OCI-LY7 (cell line): ENCODE measurements at regions not wholly inside any gene's neighbourhood (a gene's known extent, or its start where the extent isn't known, plus 50 kb on each side); places are given as distances from the start of the nearest gene placed in this dataset.

Experiments used
- BruUV-seq: library from RNA; stranded (reverse); fragments of 400-500 nt; replicated peaks from 2 replicates; lab custom pipeline; 2021; lab: Mats Ljungman, UMichigan
- CTCF ChIA-PET: fragments of 300-600 bp; sonication (Branson Sonifier 250); formaldehyde crosslinking; loops from one replicate; lab custom pipeline; 2022; ENCODE audit warnings: antibody characterized with exemption; ENCODE audit not compliant: unreplicated experiment; lab: Charles Lee
- POLR2A ChIA-PET: fragments of 300-600 bp; sonication (Branson Sonifier 250); formaldehyde crosslinking; loops from one replicate; lab custom pipeline; 2022; ENCODE audit warnings: antibody characterized with exemption; lab: Charles Lee
- DNase-seq: peaks from one replicate; pipeline ENCODE4 v3.0.0-alpha.2; 2015; ENCODE audit warnings: low spot score
- H2AFZ ChIP-seq: fragments of 200-600 bp; sonication (generic), shearing (Covaris generic); 2 replicates; pipeline ENCODE4 v1.6.1; 2014; ENCODE audit warnings: mild to moderate bottlenecking, antibody characterized with exemption, low read length, moderate library complexity
- H3K27ac ChIP-seq: fragments of 200-600 bp; sonication (generic); 2 replicates; pipeline ENCODE4 v1.5.1; 2014; ENCODE audit warnings: mixed run types, low read depth, mild to moderate bottlenecking, moderate library complexity, low read length, inconsistent platforms; ENCODE audit not compliant: poor library complexity, severe bottlenecking
- H3K36me3 ChIP-seq: fragments of 200-600 bp; sonication (generic); 2 replicates; pipeline ENCODE4 v1.6.1; 2014; ENCODE audit warnings: mild to moderate bottlenecking, antibody characterized with exemption, low read length, moderate library complexity, mixed read lengths; ENCODE audit not compliant: insufficient read depth
- H3K4me1 ChIP-seq: fragments of 200-600 bp; sonication (generic); 2 replicates; pipeline ENCODE4 v1.5.1; 2014; ENCODE audit warnings: mild to moderate bottlenecking, low read length; ENCODE audit not compliant: insufficient read depth, poor library complexity, severe bottlenecking
- H3K4me2 ChIP-seq: fragments of 200-600 bp; sonication (generic); 2 replicates; pipeline ENCODE4 v1.6.1; 2014; ENCODE audit warnings: mild to moderate bottlenecking, low read length
- H3K4me3 ChIP-seq: fragments of 200-600 bp; sonication (generic); 2 replicates; pipeline ENCODE4 v1.5.1; 2014; ENCODE audit warnings: mild to moderate bottlenecking, low read depth, low read length; ENCODE audit not compliant: poor library complexity, severe bottlenecking
- H3K79me2 ChIP-seq: fragments of 200-600 bp; sonication (generic); 2 replicates; pipeline ENCODE4 v1.6.1; 2016; ENCODE audit warnings: low read depth, mild to moderate bottlenecking, low read length, moderate library complexity, mixed read lengths; ENCODE audit not compliant: insufficient read depth
- H3K9me2 ChIP-seq: fragments of 200-600 bp; sonication (generic); 2 replicates; pipeline ENCODE4 v1.6.1; 2016; ENCODE audit warnings: mild to moderate bottlenecking, low read length, mixed read lengths; ENCODE audit not compliant: insufficient read depth
- H3K9me3 ChIP-seq: fragments of 200-600 bp; sonication (generic); 2 replicates; pipeline ENCODE4 v1.6.1; 2014; ENCODE audit warnings: mild to moderate bottlenecking, mixed run types, low read length, mixed read lengths
- H4K20me1 ChIP-seq: fragments of 200-600 bp; sonication (generic); 2 replicates; pipeline ENCODE4 v1.6.1; 2014; ENCODE audit warnings: mild to moderate bottlenecking, antibody characterized with exemption, low read length, moderate library complexity, mixed read lengths; ENCODE audit not compliant: insufficient read depth
- EZH2phosphoT487 ChIP-seq: fragments of 200-600 bp; sonication (generic); IDR thresholded peaks from 2 replicates; pipeline ENCODE4 v1.6.1; 2018; ENCODE audit warnings: low read depth, borderline replicate concordance, mild to moderate bottlenecking, mixed run types, antibody characterized with exemption, low read length, moderate library complexity, mixed read lengths
- intact Hi-C: fragments of 100-400 bp; cut with micrococcal nuclease; formaldehyde crosslinking; loops from one replicate; pipeline ENCODE4 v1.10.0; 2022; ENCODE audit not compliant: unreplicated experiment
- TF ChIP-seq, protein P1 (sequence below): fragments of 200-600 bp; sonication (generic); conservative IDR thresholded peaks from 2 replicates; pipeline ENCODE4 v1.5.1; 2014; ENCODE audit warnings: mild to moderate bottlenecking, antibody characterized with exemption, low read length, moderate library complexity, mixed read lengths

DNA sequence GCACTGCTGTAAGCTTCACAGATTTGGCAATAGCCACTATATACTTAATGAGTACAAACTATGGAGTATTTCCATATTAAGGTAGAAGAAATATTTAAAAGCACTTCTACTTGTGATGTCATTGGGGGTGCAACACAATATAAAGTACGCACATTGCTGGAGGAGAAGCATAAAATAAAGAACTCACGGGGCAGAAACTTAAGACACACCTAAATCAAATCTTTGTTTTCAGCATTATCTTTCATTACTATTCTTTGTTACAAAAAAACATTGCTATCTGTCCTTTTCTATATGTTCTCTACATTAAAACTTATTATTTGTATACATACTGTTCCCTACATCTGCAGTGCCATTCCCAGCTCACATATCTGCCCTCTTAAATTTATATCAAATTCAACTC lies 93.3 kb upstream of the VPREB1 start:
- ChIA-PET CTCF (no interaction called here), POLR2A (interaction anchor here (1.0 to 1.7 kb wide), 3 partner anchors 12 to 41 kb away, joined by 3 to 4 read pairs (median 4); no protein-coding TSS in a partner anchor)
- H3K27ac ChIP-seq, result no peak overlapping the region
- H2AFZ ChIP-seq, result no peak overlapping the region
- no peaks in the 10 kb centered on the region for H3K9me3 ChIP-seq
- H4K20me1 ChIP-seq, result no peaks in the 10 kb centered on the region
- no TSS peak for BruUV-seq
- H3K79me2 ChIP-seq, result no peaks in the 10 kb centered on the region
- TF ChIP-seq EZH2phosphoT487, result no peak
- TF ChIP-seq, protein P1, sequence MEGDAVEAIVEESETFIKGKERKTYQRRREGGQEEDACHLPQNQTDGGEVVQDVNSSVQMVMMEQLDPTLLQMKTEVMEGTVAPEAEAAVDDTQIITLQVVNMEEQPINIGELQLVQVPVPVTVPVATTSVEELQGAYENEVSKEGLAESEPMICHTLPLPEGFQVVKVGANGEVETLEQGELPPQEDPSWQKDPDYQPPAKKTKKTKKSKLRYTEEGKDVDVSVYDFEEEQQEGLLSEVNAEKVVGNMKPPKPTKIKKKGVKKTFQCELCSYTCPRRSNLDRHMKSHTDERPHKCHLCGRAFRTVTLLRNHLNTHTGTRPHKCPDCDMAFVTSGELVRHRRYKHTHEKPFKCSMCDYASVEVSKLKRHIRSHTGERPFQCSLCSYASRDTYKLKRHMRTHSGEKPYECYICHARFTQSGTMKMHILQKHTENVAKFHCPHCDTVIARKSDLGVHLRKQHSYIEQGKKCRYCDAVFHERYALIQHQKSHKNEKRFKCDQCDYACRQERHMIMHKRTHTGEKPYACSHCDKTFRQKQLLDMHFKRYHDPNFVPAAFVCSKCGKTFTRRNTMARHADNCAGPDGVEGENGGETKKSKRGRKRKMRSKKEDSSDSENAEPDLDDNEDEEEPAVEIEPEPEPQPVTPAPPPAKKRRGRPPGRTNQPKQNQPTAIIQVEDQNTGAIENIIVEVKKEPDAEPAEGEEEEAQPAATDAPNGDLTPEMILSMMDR, result no peak
- intact Hi-C loops, result no loop called here
- no peaks in the 10 kb centered on the region for H3K9me2 ChIP-seq
- H3K4me1 ChIP-seq, result peaks cover 16% of the 10 kb centered on the region
- H3K4me3 ChIP-seq, result no peak overlapping the region
- no peak for DNase-seq
- H3K36me3 ChIP-seq, result no peaks in the 10 kb centered on the region
- no peak overlapping the region for H3K4me2 ChIP-seq

GRCh38 chr22:22150457-22150856 lies 94.1 kb upstream of the VPREB1 start:
- Histone ChIP-seq H3K4me1 (peaks cover 7% of the 10 kb centered on the region), H4K20me1 (no peaks in the 10 kb centered on the region), H3K36me3 (no peaks in the 10 kb centered on the region), H3K9me2 (no peaks in the 10 kb centered on the region), H3K9me3 (no peaks in the 10 kb centered on the region), H3K4me2 (no peak overlapping the region), H3K79me2 (no peaks in the 10 kb centered on the region), H2AFZ (no peak overlapping the region), H3K27ac (no peak overlapping the region), H3K4me3 (no peak overlapping the region)
- POLR2A ChIA-PET, result interaction anchor here (1.0 to 1.7 kb wide), 2 partner anchors 18 to 40 kb away, joined by 4 read pairs; no protein-coding TSS in a partner anchor
- TF ChIP-seq, protein P1, result no peak
- TF ChIP-seq EZH2phosphoT487, result no peak
- intact Hi-C loops, result no loop called here
- no TSS peak for BruUV-seq
- DNase-seq, result no peak
- CTCF ChIA-PET, result no interaction called here

GRCh38 chr22:22148905-22149304 lies 95.7 kb upstream of the VPREB1 start:
- no peaks in the 10 kb centered on the region for H3K4me1 ChIP-seq
- ChIA-PET CTCF (no interaction called here), POLR2A (interaction anchor here (1.0 kb wide), 1 partner anchor 8 kb away, joined by 3 read pairs; no protein-coding TSS in a partner anchor)
- no peak overlapping the region for H3K27ac ChIP-seq
- no peak overlapping the region for H2AFZ ChIP-seq
- no peak overlapping the region for H3K4me2 ChIP-seq
- H3K79me2 ChIP-seq, result no peaks in the 10 kb centered on the region
- H4K20me1 ChIP-seq, result no peaks in the 10 kb centered on the region
- intact Hi-C loops, result no loop called here
- no peaks in the 10 kb centered on the region for H3K36me3 ChIP-seq
- no peaks in the 10 kb centered on the region for H3K9me2 ChIP-seq
- no peaks in the 10 kb centered on the region for H3K9me3 ChIP-seq
- no peak overlapping the region for H3K4me3 ChIP-seq
- no peak for DNase-seq
- TF ChIP-seq, protein P1, result no peak
- TF ChIP-seq EZH2phosphoT487, result no peak
- no TSS peak for BruUV-seq
